ENCODE measurements at regions not wholly inside any gene's neighbourhood (a gene's known extent, or its start where the extent isn't known, plus 50 kb on each side); places are given as distances from the start of the nearest gene placed in this dataset.

DNA sequence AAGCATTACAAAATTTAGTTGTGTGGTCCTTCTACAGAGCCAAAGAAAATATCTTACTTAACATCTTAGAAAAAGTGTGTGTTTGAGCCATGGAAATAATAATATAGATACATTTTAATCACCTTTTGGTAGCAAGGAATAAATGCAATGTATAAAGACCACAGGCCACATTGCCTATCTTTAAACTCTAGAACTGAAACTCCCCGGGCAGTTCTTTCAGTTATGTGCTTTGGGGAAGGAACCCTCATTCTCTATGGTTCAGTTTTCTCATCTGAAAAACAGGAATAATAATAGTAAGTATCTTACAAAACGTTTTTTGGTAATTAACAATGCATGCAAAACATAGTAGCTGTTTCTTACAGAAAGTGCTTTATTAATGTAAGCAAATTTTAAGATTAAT is 67.8 kb upstream of the GABRB2 start:
- TF ChIP-seq CTCF (IDR thresholded peaks at IDR 0.05) (no peak), POLR2A (IDR thresholded peaks at IDR 0.05) (no peak), POLR2AphosphoS5 (IDR thresholded peaks at IDR 0.05) (no peak), EP300 (IDR thresholded peaks at IDR 0.05) (no peak)

Data from suprapubic skin (tissue), 4 donors.